ENCODE measurements at regions not wholly inside any gene's neighbourhood (a gene's known extent, or its start where the extent isn't known, plus 50 kb on each side); places are given as distances from the start of the nearest gene placed in this dataset.

GRCh38 chr11:127844876-127845275 is 742.5 kb downstream of the ETS1 start:
- no peak for TF ChIP-seq CTCF (IDR thresholded peaks at IDR 0.05; ENCODE audit: low read depth, low read length, poor library complexity, severe bottlenecking)
- no peak for TF ChIP-seq EZH2phosphoT487 (IDR thresholded peaks at IDR 0.05; ENCODE audit: borderline replicate concordance, low read length)

Measured in DOHH2 (cell line).